GM21447 (cell line): ENCODE measurements at regions not wholly inside any gene's neighbourhood (a gene's known extent, or its start where the extent isn't known, plus 50 kb on each side); places are given as distances from the start of the nearest gene placed in this dataset.

Experiments
- ATAC-seq: cut with Tn5 transposase; IDR thresholded peaks from one replicate; pipeline ENCODE4 v1.9.1; 2021; ENCODE audit not compliant: unreplicated experiment

DNA sequence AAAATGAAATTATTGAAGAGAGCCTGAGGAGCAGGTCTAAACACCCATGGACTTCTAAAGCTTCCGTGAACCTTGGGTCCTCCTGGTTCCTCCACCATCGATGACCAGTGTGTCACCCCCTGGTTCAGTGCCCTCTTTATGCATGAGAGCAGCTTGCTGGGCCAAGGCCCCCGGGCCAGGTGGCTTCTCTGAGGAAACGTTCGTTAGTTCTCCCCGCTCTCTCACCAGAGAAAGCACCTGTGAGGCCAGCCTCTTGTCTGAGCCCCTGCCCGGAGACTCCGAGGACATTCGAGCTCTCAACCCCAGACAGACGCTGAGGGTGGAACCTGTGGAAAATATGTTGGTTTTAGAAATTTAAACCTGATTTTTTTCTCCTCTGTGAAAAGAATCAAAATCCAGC is 92.4 kb downstream of the GLI2 start:
- ATAC-seq, result no peak

DNA sequence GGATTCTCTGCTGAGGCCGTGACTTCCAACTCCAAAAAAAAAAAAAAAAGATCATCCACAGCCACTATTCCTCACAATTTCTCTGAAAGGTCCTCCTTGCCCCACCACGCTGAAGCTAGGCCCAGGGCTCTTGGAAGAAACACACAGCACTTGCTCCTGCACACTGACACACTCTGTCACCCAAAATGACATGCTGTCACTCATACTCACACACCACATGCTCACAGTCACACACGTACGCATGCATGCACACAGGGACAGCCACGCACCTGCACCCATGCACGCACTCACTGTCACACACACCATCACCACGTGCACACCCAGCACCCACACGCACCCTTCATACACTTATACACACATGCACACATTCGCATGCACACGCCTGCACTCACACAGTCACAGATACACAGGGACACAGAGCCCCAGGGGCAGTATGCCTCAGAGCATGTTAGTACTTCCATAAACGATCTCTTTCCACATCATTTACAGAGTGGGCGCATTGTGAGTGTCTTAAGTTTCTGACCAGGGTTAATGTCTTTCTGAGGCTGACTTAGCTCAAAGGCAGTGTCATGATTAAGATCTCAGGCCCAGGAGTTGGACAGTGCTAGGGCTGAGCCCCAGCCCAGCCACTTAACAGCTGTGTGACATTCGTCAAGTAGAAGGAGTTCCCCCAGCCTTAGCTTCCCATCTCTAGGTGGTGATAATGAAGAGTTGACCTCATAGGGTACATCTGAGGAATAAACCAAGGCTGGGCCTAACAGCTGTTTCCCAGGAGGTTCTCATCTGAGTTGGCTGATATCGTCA is 93.4 kb downstream of the GLI2 start:
- no peak for ATAC-seq

GRCh38 chr2:120829633-120830025 is 94.0 kb downstream of the GLI2 start:
- ATAC-seq, result no peak

GRCh38 chr2:120830096-120830830 is 94.6 kb downstream of the GLI2 start:
- no peak for ATAC-seq

GRCh38 chr2:120831086-120831485 is 95.4 kb downstream of the GLI2 start:
- no peak for ATAC-seq

DNA sequence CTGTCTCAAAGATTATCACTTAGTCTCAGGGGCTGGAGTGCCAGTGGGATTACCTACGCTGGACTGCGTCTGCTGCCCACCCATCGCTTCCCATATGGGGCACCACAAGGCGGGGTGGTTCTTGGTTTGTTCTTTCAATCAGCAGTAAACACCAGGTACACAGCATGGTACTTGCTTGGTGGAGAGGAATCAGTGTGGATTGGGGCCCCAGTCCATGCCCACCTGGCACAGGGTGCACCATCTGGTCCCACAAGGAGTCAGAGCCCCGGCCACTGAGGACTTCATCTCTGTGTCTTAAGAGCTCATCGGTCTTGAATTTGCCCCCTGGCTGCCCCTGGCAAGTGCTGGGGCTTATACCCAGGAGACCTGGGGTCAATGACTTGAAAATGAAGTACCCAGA is 96.2 kb downstream of the GLI2 start:
- ATAC-seq, result no peak

GRCh38 chr2:120832296-120833070 is 96.8 kb downstream of the GLI2 start:
- no peak for ATAC-seq

GRCh38 chr2:120833127-120833675 is 97.5 kb downstream of the GLI2 start:
- no peak for ATAC-seq

DNA sequence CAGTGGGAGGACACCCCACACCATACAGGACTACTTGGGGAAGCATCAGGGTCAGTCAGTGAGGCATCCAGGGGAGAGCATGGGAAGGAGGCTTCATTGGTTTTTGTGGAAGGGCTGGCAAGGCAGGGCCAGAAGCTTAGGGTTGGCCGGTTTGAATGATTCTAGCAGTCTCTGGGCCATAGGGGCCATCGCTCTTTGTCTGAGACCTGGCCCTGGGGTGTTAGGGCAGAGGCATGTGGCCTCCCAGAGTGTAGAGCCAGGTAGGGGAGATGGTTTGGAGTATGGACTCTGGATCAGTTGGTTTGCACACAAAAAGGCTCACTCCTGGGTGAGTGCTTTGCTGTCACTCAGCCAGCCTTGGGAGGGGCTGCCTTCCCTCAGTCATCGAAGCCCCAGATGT is 98.5 kb downstream of the GLI2 start:
- ATAC-seq, result no peak

- no peak for ATAC-seq
These were observed 100.6 kb downstream of the GLI2 start for GRCh38 chr2:120836281-120836680.

DNA sequence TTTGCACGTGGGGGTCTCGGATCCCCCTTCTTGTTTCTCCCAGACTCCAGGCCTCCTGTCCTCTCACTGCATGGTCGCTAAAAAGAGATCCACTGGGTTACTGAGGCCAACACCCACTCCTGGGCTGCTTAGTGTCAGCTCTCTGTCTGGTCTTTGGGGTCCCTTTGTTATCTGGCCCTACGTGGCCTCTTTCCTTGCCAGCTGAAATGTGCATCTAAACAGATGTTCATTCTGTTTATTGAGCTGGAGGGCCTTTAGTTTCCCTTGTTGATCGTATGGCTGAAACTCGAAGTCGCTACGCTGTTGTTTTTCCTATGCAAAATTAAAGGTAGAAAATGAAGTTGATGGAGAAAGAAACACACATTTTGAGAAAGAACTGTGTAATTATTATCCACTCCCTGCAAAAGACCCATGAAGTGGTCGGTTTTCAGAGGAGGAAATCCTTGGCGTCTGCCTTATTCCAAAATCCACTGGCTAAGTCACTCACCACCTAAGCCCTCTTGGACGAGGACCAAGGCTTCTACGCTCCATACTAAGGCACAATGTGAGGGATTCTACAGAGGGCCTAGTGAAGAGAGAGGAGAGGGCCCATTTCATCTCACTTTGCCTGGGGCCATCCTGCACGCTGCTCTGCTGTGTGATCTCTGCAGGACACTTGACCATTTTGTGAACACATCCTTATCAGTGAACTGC is 105.3 kb downstream of the GLI2 start:
- ATAC-seq, result no peak

DNA sequence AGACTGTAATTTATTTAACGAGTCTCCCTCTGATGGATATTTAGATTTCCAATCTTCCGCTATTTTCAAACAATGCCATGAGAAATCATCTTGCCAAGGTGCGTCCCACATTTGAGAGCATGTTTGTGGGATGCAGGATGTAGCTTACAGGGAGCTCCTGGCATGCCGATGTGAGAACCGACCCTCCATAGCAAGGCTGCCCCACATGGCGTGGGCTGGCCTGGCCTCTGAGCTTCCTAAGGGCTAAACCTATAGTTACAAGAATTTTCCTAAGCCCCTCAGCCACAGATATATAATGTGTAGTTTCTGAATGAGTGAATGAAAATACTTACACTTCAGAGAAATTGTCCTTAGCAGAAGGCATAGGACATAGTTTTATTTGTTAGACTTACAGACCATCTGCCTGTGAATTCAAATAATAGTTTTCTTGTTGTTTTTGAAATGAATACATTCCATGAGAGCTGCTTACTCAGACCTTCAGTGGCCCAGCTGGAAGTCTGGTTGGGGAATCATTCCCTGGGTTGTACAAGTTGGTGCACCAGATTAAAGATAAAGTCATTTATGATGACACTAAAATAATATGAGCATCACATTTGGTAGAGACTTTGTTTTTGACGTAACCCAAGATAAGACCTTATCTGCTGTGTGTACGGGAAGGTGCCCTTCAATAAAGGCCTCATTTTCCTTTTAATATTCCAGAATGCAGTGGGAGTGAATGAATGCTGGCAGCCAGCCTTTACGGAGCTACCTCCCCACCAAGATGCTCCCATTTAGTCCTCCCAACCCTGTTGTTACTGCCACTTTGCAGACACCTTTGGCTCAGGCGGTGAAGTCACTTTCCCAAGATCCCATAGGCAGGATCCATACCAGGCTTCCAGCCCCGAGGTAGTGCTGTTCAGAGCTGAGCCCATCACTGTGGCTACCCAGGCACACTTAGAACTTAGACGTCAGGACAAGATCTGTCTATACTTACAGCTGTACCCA is 107.1 kb downstream of the GLI2 start:
- no peak for ATAC-seq

GRCh38 chr2:120844070-120844738 is 108.5 kb downstream of the GLI2 start:
- ATAC-seq, result no peak

GRCh38 chr2:120845277-120845676 is 109.6 kb downstream of the GLI2 start:
- no peak for ATAC-seq

- no peak for ATAC-seq
These were observed 110.9 kb downstream of the GLI2 start for GRCh38 chr2:120846406-120847095.

GRCh38 chr2:120847700-120848321 is 112.1 kb downstream of the GLI2 start:
- ATAC-seq, result no peak

- no peak for ATAC-seq
These were observed 113.6 kb downstream of the GLI2 start for GRCh38 chr2:120849278-120849677.

GRCh38 chr2:120850551-120850950 is 114.9 kb downstream of the GLI2 start:
- no peak for ATAC-seq
